ENCODE measurements at regions not wholly inside any gene's neighbourhood (a gene's known extent, or its start where the extent isn't known, plus 50 kb on each side); places are given as distances from the start of the nearest gene placed in this dataset.

DNA sequence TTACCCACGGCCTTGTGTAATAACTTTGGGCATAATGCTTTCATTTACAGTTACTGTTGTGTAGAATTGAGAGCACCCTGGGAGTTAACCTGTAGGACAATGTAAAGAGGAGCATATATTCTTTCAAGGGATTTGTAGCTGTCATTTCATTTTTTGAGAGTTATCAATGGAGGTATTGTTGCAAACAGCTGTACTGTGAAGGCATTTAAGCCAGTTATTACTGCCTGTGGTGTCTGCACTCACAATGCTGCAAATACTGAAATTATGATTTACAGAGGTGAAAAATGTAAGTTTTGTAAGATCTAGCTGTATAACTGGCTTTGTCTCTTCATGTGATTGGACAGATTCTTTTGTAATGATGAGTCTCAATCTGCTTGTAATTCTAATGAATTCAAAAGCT is 131.5 kb upstream of the FAT1 start:
- TF ChIP-seq, protein P1, sequence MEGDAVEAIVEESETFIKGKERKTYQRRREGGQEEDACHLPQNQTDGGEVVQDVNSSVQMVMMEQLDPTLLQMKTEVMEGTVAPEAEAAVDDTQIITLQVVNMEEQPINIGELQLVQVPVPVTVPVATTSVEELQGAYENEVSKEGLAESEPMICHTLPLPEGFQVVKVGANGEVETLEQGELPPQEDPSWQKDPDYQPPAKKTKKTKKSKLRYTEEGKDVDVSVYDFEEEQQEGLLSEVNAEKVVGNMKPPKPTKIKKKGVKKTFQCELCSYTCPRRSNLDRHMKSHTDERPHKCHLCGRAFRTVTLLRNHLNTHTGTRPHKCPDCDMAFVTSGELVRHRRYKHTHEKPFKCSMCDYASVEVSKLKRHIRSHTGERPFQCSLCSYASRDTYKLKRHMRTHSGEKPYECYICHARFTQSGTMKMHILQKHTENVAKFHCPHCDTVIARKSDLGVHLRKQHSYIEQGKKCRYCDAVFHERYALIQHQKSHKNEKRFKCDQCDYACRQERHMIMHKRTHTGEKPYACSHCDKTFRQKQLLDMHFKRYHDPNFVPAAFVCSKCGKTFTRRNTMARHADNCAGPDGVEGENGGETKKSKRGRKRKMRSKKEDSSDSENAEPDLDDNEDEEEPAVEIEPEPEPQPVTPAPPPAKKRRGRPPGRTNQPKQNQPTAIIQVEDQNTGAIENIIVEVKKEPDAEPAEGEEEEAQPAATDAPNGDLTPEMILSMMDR (IDR thresholded peaks at IDR 0.05; ENCODE audit: insufficient read depth, low read length, poor library complexity, severe bottlenecking), result no peak
- no peak for TF ChIP-seq EZH2phosphoT487 (conservative IDR thresholded peaks at IDR 0.05; ENCODE audit: low read length)

Measured in SU-DHL-6 (cell line).